ENCODE measurements at regions not wholly inside any gene's neighbourhood (a gene's known extent, or its start where the extent isn't known, plus 50 kb on each side); places are given as distances from the start of the nearest gene placed in this dataset.

DNA sequence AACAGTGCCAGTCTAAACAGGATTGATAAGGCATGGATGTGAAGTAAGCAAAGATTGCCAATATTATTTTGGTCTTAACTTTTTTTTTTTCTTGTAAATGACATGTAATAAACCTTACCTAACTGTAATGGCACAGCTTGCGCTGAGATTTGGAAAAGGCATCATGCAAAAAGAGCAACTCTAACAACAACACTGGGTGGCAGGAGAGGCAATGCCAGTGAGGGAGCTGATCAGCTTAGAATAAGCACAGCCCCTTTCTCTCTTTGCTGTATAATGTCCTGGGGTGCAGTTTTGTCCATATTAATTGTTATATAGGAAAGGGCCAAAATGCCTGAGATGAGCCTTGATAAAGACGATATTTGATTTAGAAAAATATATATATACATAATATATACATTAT lies 1589.7 kb upstream of the FLRT2 start:
- intact Hi-C loops (cut with DNase I), result no loop called here

DNA sequence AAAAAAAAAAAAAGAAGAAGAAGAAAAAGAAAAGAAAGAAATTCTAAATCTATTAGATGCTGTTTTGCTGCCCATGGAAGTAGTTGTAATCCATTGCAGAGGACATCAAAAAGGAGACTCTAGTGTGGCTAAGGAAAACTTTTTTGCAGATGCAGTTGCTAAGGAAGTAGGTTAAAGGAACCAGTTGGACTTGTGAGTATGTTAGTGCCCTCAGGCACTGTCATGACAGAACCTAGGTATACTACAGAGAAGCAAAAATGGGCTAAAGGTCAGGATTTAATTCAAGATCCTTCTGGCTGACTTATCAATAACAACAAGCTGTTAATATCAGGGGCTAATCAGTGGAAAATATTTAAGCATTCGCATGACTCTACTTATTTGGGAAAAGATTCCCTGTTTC lies 1571.6 kb upstream of the FLRT2 start:
- Histone ChIP-seq H3K27me3 (no peaks in the 10 kb centered on the region), H3K4me1 (ENCODE audit: insufficient read depth) (no peaks in the 10 kb centered on the region), H3K27ac (no peak overlapping the region), H3K36me3 (no peaks in the 10 kb centered on the region), H3K4me3 (no peak overlapping the region), H3K9me3 (no peaks in the 10 kb centered on the region)
- 84 to 97% (median 94%) methylated on average over 1 of the region's 1 CpG for WGBS, 3 donors
- intact Hi-C loops (cut with DNase I), result no loop called here
- no peak for TF ChIP-seq EP300 (IDR thresholded peaks at IDR 0.05)
- TF ChIP-seq POLR2A (IDR thresholded peaks at IDR 0.05), result no peak
- TF ChIP-seq, protein P1, sequence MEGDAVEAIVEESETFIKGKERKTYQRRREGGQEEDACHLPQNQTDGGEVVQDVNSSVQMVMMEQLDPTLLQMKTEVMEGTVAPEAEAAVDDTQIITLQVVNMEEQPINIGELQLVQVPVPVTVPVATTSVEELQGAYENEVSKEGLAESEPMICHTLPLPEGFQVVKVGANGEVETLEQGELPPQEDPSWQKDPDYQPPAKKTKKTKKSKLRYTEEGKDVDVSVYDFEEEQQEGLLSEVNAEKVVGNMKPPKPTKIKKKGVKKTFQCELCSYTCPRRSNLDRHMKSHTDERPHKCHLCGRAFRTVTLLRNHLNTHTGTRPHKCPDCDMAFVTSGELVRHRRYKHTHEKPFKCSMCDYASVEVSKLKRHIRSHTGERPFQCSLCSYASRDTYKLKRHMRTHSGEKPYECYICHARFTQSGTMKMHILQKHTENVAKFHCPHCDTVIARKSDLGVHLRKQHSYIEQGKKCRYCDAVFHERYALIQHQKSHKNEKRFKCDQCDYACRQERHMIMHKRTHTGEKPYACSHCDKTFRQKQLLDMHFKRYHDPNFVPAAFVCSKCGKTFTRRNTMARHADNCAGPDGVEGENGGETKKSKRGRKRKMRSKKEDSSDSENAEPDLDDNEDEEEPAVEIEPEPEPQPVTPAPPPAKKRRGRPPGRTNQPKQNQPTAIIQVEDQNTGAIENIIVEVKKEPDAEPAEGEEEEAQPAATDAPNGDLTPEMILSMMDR (IDR thresholded peaks at IDR 0.05), result no peak
- DNase-seq, result no peak

More for the DNA sequence above, 1589.7 kb upstream of the FLRT2 start:
- no peak for DNase-seq
- 91 to 97% (median 93%) methylated on average over 2 of the region's 2 CpGs for WGBS, 3 donors
- Histone ChIP-seq H3K4me3 (no peak overlapping the region), H3K36me3 (no peaks in the 10 kb centered on the region), H3K4me1 (ENCODE audit: insufficient read depth) (no peaks in the 10 kb centered on the region), H3K27ac (no peak overlapping the region), H3K27me3 (no peaks in the 10 kb centered on the region), H3K9me3 (no peaks in the 10 kb centered on the region)
- TF ChIP-seq EP300 (IDR thresholded peaks at IDR 0.05) (no peak), POLR2A (IDR thresholded peaks at IDR 0.05) (no peak)
- TF ChIP-seq, protein P1 (IDR thresholded peaks at IDR 0.05), result no peak

DNA sequence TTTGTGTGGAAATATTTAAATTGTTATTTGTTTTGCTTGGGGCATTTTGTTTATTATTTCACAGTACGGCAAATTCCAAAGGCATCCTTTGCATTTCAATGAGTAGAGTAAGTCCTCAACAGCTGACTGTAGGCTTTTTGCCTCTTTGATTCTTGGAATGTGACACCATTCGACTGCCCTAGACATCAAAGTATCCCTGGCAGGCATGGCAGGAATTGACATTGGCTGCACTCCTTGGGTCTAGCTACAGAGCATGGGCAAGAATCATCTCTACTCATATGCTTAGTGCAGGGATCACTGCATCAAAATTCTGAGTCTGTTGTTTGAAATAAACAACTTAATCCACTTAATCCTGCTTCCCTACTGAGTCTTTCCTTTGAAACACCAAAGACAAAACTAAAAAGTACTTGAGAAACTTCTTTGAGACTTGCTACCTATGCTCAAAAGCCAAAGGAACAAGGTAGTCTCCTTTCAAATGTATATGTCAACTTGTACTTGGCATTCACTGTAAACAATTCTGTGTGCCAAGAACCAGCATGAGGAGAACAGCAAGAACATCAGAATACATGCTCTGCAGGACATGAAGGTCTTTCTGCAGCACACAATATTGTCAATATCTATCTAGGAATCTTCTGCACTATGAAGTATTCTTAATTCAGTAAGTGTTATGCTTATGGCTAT lies 1569.0 kb upstream of the FLRT2 start:
- Histone ChIP-seq H3K27ac (no peak overlapping the region), H3K9me3 (no peaks in the 10 kb centered on the region), H3K4me3 (no peak overlapping the region), H3K27me3 (no peaks in the 10 kb centered on the region), H3K4me1 (ENCODE audit: insufficient read depth) (no peaks in the 10 kb centered on the region), H3K36me3 (no peaks in the 10 kb centered on the region)
- WGBS, 3 donors, result 62 to 65% (median 63%) methylated on average over 2 of the region's 2 CpGs
- TF ChIP-seq POLR2A (IDR thresholded peaks at IDR 0.05) (no peak), EP300 (IDR thresholded peaks at IDR 0.05) (no peak)
- TF ChIP-seq, protein P1 (IDR thresholded peaks at IDR 0.05), result no peak
- no peak for DNase-seq
- intact Hi-C loops (cut with DNase I), result no loop called here

DNA sequence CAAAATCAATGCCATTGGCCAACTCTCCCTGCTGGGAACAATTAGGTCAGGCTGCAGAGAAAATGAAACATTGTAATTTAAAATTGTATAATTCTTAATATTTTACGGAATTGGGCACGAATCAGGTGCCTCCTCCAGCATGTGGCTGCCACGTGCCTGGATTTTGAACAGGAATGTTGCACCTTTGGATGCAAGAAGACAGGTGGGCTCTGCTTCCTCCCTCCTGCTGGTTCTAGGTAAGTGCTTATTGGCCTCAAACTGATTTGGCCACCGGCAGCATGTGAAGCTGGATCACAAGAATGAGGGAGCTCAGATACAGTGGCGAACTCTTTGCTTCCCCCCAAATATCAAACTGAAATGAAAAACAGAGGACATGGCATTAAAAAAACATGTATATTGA lies 1559.9 kb upstream of the FLRT2 start:
- Histone ChIP-seq H3K9me3 (no peaks in the 10 kb centered on the region), H3K4me3 (no peak overlapping the region), H3K4me1 (ENCODE audit: insufficient read depth) (peaks cover 4% of the 10 kb centered on the region), H3K27ac (no peak overlapping the region), H3K27me3 (no peaks in the 10 kb centered on the region), H3K36me3 (no peaks in the 10 kb centered on the region)
- DNase-seq, result no peak
- TF ChIP-seq EP300 (IDR thresholded peaks at IDR 0.05) (no peak), POLR2A (IDR thresholded peaks at IDR 0.05) (no peak)
- TF ChIP-seq, protein P1 (IDR thresholded peaks at IDR 0.05), result no peak
- intact Hi-C loops (cut with DNase I), result no loop called here
- 93 to 98% (median 96%) methylated on average over 5 of the region's 5 CpGs for WGBS, 3 donors

All from ovary (tissue), 7 donors.